ENCODE measurements at regions not wholly inside any gene's neighbourhood (a gene's known extent, or its start where the extent isn't known, plus 50 kb on each side); places are given as distances from the start of the nearest gene placed in this dataset.

DNA sequence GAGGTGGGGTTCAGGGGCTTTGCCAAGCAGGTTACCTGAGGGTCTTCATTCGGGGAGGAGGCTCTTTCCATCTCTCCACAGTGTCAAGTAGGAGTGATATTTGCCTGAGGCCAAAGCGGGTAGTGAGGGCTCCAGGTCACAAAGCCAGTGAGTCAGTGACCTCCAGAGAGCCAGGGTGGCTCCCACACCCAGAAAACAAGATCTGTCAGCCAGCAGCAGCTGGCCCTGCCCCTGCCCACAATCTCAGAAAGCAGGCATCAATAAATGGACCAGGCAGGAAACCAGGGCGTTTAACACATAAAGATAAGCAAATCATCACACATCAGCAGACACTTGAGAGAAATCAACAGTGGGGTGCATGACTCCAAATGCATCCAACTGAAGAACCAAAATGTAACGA is 250.8 kb downstream of the CDH26 start:
- Histone ChIP-seq H3K4me3 (ENCODE audit: low read depth, low read length) (no peak overlapping the region), H3K27me3 (ENCODE audit: control insufficient read depth, insufficient read depth, low read length) (no peaks in the 10 kb centered on the region; the same call in 1 of the 2 replicates), H3K36me3 (ENCODE audit: control insufficient read depth, insufficient read depth, low read length) (no peaks in the 10 kb centered on the region)
- TF ChIP-seq, protein P1, sequence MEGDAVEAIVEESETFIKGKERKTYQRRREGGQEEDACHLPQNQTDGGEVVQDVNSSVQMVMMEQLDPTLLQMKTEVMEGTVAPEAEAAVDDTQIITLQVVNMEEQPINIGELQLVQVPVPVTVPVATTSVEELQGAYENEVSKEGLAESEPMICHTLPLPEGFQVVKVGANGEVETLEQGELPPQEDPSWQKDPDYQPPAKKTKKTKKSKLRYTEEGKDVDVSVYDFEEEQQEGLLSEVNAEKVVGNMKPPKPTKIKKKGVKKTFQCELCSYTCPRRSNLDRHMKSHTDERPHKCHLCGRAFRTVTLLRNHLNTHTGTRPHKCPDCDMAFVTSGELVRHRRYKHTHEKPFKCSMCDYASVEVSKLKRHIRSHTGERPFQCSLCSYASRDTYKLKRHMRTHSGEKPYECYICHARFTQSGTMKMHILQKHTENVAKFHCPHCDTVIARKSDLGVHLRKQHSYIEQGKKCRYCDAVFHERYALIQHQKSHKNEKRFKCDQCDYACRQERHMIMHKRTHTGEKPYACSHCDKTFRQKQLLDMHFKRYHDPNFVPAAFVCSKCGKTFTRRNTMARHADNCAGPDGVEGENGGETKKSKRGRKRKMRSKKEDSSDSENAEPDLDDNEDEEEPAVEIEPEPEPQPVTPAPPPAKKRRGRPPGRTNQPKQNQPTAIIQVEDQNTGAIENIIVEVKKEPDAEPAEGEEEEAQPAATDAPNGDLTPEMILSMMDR (IDR thresholded peaks at IDR 0.05; ENCODE audit: insufficient read depth, low read depth, low read length) = no peak
- ChIA-PET POLR2A (no interaction called here), CTCF (interaction anchor here (1.1 to 7.9 kb wide), 6 partner anchors 10 to 1053 kb away, joined by 4 to 65 read pairs (median 12); no protein-coding TSS in a partner anchor)
- no peak for DNase-seq (ENCODE audit: low read depth)

- no peak overlapping the region for H3K4me3 ChIP-seq (ENCODE audit: low read depth, low read length)
- TF ChIP-seq, protein P1 (IDR thresholded peaks at IDR 0.05; ENCODE audit: insufficient read depth, low read depth, low read length) = peak; percentile 94
- CTCF ChIA-PET = interaction anchor here (0.5 to 7.9 kb wide), 36 partner anchors 8 to 1689 kb away, joined by 3 to 65 read pairs (median 4); no protein-coding TSS in a partner anchor
- DNase-seq (ENCODE audit: low read depth) = no peak
- H3K36me3 ChIP-seq (ENCODE audit: control insufficient read depth, insufficient read depth, low read length) = no peaks in the 10 kb centered on the region
- H3K27me3 ChIP-seq (ENCODE audit: control insufficient read depth, insufficient read depth, low read length) = peaks cover 8% of the 10 kb centered on the region
- POLR2A ChIA-PET = no interaction called here
These were observed 252.8 kb downstream of the CDH26 start for GRCh38 chr20:60210779-60211617.

GRCh38 chr20:60211618-60212463 is 253.6 kb downstream of the CDH26 start:
- no peak overlapping the region for H3K4me3 ChIP-seq (ENCODE audit: low read depth, low read length)
- DNase-seq (ENCODE audit: low read depth) = no peak
- POLR2A ChIA-PET = no interaction called here
- CTCF ChIA-PET = interaction anchor here (0.6 to 7.9 kb wide), 24 partner anchors 8 to 1685 kb away, joined by 3 to 65 read pairs (median 6); no protein-coding TSS in a partner anchor
- peaks cover 8% of the 10 kb centered on the region for H3K27me3 ChIP-seq (ENCODE audit: control insufficient read depth, insufficient read depth, low read length)
- no peaks in the 10 kb centered on the region for H3K36me3 ChIP-seq (ENCODE audit: control insufficient read depth, insufficient read depth, low read length)
- TF ChIP-seq, protein P1 (IDR thresholded peaks at IDR 0.05; ENCODE audit: insufficient read depth, low read depth, low read length) = no peak

DNA sequence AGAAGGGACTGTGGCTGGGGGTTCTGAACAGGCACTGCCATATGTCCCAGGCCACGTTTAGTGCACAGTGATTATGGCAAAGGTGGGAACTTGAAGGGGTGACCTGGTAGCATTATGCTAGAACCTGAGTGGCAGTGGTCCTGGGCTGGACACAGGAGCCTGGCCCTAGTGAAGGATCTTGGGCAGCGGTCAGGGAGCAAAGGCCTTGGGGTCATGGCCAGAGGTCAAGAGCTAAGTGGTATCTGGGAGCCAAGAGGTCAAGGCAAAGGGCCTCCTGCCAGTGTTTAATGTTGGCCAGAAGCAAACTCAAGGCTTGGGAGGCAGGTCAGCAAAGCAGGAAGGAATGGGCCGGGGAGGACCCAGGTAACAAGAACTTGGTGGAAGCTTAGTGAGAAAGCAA is 254.5 kb downstream of the CDH26 start:
- POLR2A ChIA-PET = no interaction called here

More for the DNA sequence above, 254.5 kb downstream of the CDH26 start:
- CTCF ChIA-PET = interaction anchor here (1.1 to 7.9 kb wide), 8 partner anchors 9 to 1049 kb away, joined by 3 to 65 read pairs (median 12); no protein-coding TSS in a partner anchor
- TF ChIP-seq, protein P1 (IDR thresholded peaks at IDR 0.05; ENCODE audit: insufficient read depth, low read depth, low read length) = no peak
- no peak for DNase-seq (ENCODE audit: low read depth)
- Histone ChIP-seq H3K36me3 (ENCODE audit: control insufficient read depth, insufficient read depth, low read length) (no peaks in the 10 kb centered on the region), H3K4me3 (ENCODE audit: low read depth, low read length) (no peak overlapping the region), H3K27me3 (ENCODE audit: control insufficient read depth, insufficient read depth, low read length) (peaks cover 8% of the 10 kb centered on the region)
